Fibroblast of pulmonary artery (primary cell): ENCODE measurements at regions not wholly inside any gene's neighbourhood (a gene's known extent, or its start where the extent isn't known, plus 50 kb on each side); places are given as distances from the start of the nearest gene placed in this dataset.

Experiments used
- DNase-seq: peaks from one replicate; pipeline ENCODE4 v3.0.0-alpha.2; 2010; ENCODE audit warnings: low read depth
- H3K4me3 ChIP-seq: replicated peaks from 2 replicates; pipeline ENCODE4 v1.5.1; 2011; ENCODE audit warnings: low read depth, mild to moderate bottlenecking, control low read depth, low read length, moderate library complexity
- CTCF ChIP-seq: IDR thresholded peaks from 2 replicates; pipeline ENCODE4 v1.5.1; 2011; ENCODE audit warnings: mild to moderate bottlenecking, control low read depth, low read length, inconsistent platforms; ENCODE audit errors: missing control alignments

- no peak for DNase-seq
- peak overlapping the region; percentile 47 for H3K4me3 ChIP-seq
- TF ChIP-seq CTCF: no peak
Measured at GRCh38 chr18:22560275-22560610, 142.5 kb upstream of the CTAGE1 start.

- no peak for TF ChIP-seq CTCF
- H3K4me3 ChIP-seq: peak overlapping the region; percentile 47
- no peak for DNase-seq
Measured at GRCh38 chr18:22560797-22561196, 143.1 kb upstream of the CTAGE1 start.

- DNase-seq: peak; percentile 98
- peak; percentile 81 for TF ChIP-seq CTCF
Measured at GRCh38 chr18:22563164-22563583, 145.5 kb upstream of the CTAGE1 start.

GRCh38 chr18:22564036-22564435, 146.3 kb upstream of the CTAGE1 start:
- TF ChIP-seq CTCF: no peak
- DNase-seq: peak; percentile 86
- no peak overlapping the region for H3K4me3 ChIP-seq

More at GRCh38 chr18:22563164-22563583, 145.5 kb upstream of the CTAGE1 start:
- H3K4me3 ChIP-seq: peak overlapping the region; percentile 53

GRCh38 chr18:22566703-22567420, 149.1 kb upstream of the CTAGE1 start:
- DNase-seq: no peak
- TF ChIP-seq CTCF: no peak
- H3K4me3 ChIP-seq: no peak overlapping the region

- no peak overlapping the region for H3K4me3 ChIP-seq
- DNase-seq: no peak
- no peak for TF ChIP-seq CTCF
Measured at GRCh38 chr18:22567794-22568193, 150.1 kb upstream of the CTAGE1 start.

GRCh38 chr18:22570492-22570891, 152.8 kb upstream of the CTAGE1 start:
- H3K4me3 ChIP-seq: no peak overlapping the region
- no peak for TF ChIP-seq CTCF
- no peak for DNase-seq
